GM10266 (cell line): ENCODE measurements at regions not wholly inside any gene's neighbourhood (a gene's known extent, or its start where the extent isn't known, plus 50 kb on each side); places are given as distances from the start of the nearest gene placed in this dataset.

ENCODE experiments used
- DNase-seq: peaks from one replicate; pipeline ENCODE4 v3.0.0; 2012; ENCODE audit errors: extremely low spot score
- CTCF ChIP-seq: IDR thresholded peaks from 2 replicates; pipeline ENCODE4 v1.5.1; 2012; ENCODE audit warnings: mild to moderate bottlenecking, low read depth; ENCODE audit not compliant: control insufficient read depth, insufficient read depth; ENCODE audit errors: missing control alignments

- no peak for TF ChIP-seq CTCF
- DNase-seq: no peak
Measured at GRCh38 chr21:16709866-16710550, 802.8 kb upstream of the CXADR start.

DNA sequence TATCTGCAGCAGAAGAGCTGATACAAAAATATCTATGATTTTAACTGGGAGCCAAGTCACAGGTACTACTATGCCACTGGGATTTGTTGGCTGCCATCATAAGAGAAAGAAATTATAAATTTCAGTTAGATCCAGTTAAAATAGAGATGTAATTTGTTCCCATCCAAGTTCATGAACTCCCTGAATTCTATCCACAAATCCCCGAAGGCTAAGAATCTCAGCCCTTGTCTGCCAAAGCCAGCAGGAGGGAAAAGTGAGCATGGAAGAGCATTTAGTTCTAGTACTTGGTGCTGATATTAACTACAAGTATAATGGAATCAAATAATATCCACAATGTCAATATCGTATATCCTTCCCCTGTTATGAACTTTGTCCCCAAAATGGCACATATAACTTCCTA is 801.1 kb upstream of the CXADR start:
- no peak for TF ChIP-seq CTCF
- DNase-seq: no peak

GRCh38 chr21:16713331-16714117 is 799.3 kb upstream of the CXADR start:
- no peak for TF ChIP-seq CTCF
- no peak for DNase-seq

DNA sequence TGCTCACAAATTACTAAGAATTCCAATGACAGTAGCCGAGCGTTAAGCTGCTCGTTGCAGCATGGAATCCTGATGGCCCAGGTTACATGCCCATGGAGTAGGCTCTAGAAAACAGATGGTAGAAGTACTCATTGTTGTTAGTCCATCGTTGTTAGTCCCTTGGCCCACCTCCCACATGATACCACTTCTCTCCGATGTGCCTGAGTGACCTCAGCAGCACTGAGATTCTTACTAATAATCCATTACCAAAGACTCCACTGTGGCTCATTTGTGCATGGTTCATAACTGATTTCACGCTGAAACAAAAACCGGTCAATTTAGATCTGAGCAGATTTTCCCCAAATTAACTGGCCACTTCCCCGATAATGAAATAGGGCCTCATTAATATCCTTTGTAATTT is 772.3 kb upstream of the CXADR start:
- no peak for TF ChIP-seq CTCF
- DNase-seq: no peak

GRCh38 chr21:16741141-16741665 is 771.6 kb upstream of the CXADR start:
- DNase-seq: no peak
- no peak for TF ChIP-seq CTCF

DNA sequence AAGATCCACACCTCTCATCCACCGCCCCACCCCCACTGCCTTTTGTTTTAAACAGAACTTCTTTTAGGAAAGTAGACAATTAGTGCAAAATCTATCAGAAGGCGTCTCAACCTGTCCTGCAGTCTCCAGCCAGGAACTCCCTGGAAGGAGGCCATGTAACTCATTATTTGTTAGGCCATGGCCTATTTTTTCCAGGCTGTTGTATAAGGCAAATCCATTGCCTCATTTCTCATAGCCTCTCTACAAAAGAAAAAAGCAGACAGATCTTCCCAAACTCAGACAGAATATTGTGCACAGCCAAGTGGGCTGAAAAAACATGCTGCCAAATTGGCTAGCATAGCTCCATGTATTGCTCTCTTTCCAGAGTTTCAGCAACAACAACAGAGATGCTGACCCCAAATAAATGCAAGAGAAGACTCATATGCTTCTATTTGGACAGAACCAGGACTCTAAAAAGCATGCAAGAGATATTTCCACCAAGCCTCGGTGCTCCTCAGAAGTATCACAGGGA is 770.7 kb upstream of the CXADR start:
- TF ChIP-seq CTCF: no peak

DNA sequence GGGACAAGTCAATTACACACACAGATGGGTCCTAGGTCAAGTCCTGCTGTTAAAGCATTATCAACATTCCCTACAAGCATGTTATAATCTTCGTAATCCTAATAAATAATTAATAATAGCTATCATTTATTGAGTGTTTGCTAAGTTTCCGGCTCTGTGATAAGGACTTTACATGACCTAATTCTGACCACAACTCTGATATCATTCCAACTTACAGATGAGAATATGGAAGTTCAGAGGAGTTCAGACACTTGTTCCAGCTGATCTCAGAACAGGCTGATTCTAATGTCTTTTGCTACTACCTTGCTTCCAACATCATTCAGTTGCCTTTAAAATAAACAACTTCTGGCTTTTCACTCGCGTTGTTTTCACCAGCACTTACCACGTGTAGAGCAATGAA is 770.1 kb upstream of the CXADR start:
- no peak for DNase-seq
- TF ChIP-seq CTCF: no peak

More for the DNA sequence above, 770.7 kb upstream of the CXADR start:
- DNase-seq: no peak
